ENCODE measurements at regions not wholly inside any gene's neighbourhood (a gene's known extent, or its start where the extent isn't known, plus 50 kb on each side); places are given as distances from the start of the nearest gene placed in this dataset.
A peak's percentile ranks its signal among the peaks of the same experiment; 100 is the strongest.
"Not testable (repeated sequence)": the region's sequence is repeated elsewhere in the genome, so short reads cannot be mapped to it uniquely, and the experiment has no call there.

GRCh38 chr20:12111431-12112088, 193.9 kb downstream of the BTBD3 start:
- no peak for TF ChIP-seq CTCF (conservative IDR thresholded peaks at IDR 0.05; ENCODE audit: low read depth, low read length)
- DNase-seq (ENCODE audit: low read depth): no peak
- no peak overlapping the region for H3K4me3 ChIP-seq (ENCODE audit: low read length)

DNA sequence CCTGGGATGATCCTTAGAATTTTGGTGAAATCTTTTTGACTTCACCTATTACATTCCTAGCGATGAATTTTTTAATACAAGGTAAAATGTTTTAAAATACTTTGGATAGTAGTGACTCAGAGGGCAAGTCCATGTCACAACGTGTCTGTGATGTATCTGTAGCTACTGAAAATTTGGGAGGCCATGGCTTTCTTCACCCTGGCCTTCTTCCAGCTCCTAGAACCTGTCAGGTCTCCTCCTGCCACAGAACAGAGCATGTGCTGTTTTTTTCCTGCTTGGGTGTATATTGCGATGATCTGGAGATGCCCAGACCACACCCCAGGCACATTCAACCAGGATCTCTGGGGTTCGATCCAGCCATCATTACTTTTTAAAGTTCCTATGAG, 194.4 kb downstream of the BTBD3 start:
- no peak for TF ChIP-seq CTCF (conservative IDR thresholded peaks at IDR 0.05; ENCODE audit: low read depth, low read length)
- no peak for DNase-seq (ENCODE audit: low read depth)
- no peak overlapping the region for H3K4me3 ChIP-seq (ENCODE audit: low read length)

DNA sequence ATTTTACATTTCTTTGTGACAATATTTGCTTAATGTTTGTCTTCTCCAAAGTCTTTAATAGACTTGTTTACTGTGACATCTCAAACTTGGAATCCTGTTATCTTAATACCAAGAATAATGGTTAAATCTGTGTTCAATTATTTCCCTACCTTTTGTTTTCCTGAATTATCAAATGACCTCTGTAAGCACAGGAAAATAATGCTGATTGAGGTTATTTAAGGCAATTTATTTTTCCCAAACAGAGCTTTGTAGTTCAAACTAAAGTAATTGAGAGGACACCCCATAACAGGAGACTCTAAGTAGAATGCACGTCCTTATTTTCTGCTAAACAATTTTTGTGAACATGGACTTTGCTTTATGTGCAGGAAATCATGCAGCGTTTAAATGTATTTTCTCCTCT, 195.0 kb downstream of the BTBD3 start:
- H3K4me3 ChIP-seq (ENCODE audit: low read length): no peak overlapping the region
- TF ChIP-seq CTCF (conservative IDR thresholded peaks at IDR 0.05; ENCODE audit: low read depth, low read length): no peak
- DNase-seq (ENCODE audit: low read depth): no peak

- DNase-seq (ENCODE audit: low read depth): no peak
- H3K4me3 ChIP-seq (ENCODE audit: low read length): no peak overlapping the region
- no peak for TF ChIP-seq CTCF (conservative IDR thresholded peaks at IDR 0.05; ENCODE audit: low read depth, low read length)
These were observed 195.4 kb downstream of the BTBD3 start for GRCh38 chr20:12113075-12113467.

GRCh38 chr20:12113468-12114371, 196.0 kb downstream of the BTBD3 start:
- TF ChIP-seq CTCF (conservative IDR thresholded peaks at IDR 0.05; ENCODE audit: low read depth, low read length): no peak
- DNase-seq (ENCODE audit: low read depth): peak; percentile 41

GRCh38 chr20:12129114-12129513, 211.4 kb downstream of the BTBD3 start:
- not testable (repeated sequence) for H3K4me3 ChIP-seq (ENCODE audit: low read length); DNase-seq (ENCODE audit: low read depth)

More at GRCh38 chr20:12113468-12114371, 196.0 kb downstream of the BTBD3 start:
- no peak overlapping the region for H3K4me3 ChIP-seq (ENCODE audit: low read length)

DNA sequence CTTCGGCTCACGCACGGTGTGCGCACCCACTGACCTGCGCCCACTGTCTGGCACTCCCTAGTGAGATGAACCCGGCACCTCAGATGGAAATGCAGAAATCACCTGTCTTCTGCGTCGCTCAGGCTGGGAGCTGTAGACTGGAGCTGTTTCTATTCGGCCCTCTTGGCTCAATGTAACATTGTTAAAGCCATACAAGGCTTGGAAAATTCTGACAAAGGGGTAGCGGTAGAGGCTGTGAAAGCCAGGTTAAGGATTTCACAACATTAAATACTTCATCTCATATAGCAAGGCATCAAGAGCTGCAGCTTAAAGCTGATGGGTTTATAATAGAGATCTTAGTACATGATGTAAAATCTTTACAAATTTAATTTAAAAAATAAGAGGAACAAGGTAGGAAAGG, 211.8 kb downstream of the BTBD3 start:
- H3K4me3 ChIP-seq (ENCODE audit: low read length); DNase-seq (ENCODE audit: low read depth): not testable (repeated sequence)

GRCh38 chr20:12130781-12131180, 213.1 kb downstream of the BTBD3 start:
- no peak for DNase-seq (ENCODE audit: low read depth)
- TF ChIP-seq CTCF (conservative IDR thresholded peaks at IDR 0.05; ENCODE audit: low read depth, low read length): no peak
- no peak overlapping the region for H3K4me3 ChIP-seq (ENCODE audit: low read length)
